ENCODE measurements at regions not wholly inside any gene's neighbourhood (a gene's known extent, or its start where the extent isn't known, plus 50 kb on each side); places are given as distances from the start of the nearest gene placed in this dataset.

GRCh38 chr1:187374082-187374481 is 545.3 kb downstream of the PLA2G4A start:
- TF ChIP-seq POLR2A (IDR thresholded peaks at IDR 0.05) (no peak), CTCF (IDR thresholded peaks at IDR 0.05) (no peak)
